LNCaP clone FGC (cell line): ENCODE measurements at regions not wholly inside any gene's neighbourhood (a gene's known extent, or its start where the extent isn't known, plus 50 kb on each side); places are given as distances from the start of the nearest gene placed in this dataset.
"Not testable (repeated sequence)": the region's sequence is repeated elsewhere in the genome, so short reads cannot be mapped to it uniquely, and the experiment has no call there.

Source experiments
- DNase-seq: peaks from one replicate; pipeline ENCODE4 v3.0.0-alpha.2; 2011; ENCODE audit warnings: low read depth
- H3K4me3 ChIP-seq: 2 replicates; pipeline ENCODE4 v1.5.1; 2011; ENCODE audit warnings: mild to moderate bottlenecking, low read depth, low read length, control low read depth
- TF ChIP-seq, protein P1 (sequence below): IDR thresholded peaks from 2 replicates; pipeline ENCODE4 v1.5.1; 2012; ENCODE audit warnings: mild to moderate bottlenecking; ENCODE audit not compliant: control insufficient read depth, insufficient read depth; ENCODE audit errors: extremely low read depth

DNA sequence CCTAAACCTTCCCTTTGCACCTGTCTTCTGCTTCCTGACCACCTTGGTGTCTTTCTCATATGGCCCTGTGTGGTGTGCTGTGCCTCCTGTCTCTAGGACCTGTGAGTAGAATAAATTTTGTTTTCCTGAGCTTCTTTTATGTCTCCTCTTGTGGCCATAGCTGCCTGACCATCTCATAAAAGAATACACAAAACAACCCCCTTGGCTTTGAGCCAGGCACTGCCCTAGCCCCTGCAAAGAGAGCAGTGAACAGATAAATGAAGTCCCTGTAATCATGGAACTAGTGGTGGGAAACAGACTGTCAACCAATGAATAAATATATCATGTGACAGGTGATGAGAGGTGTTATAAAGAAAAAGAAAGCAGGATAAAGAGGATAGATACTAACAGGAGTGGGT, 485.1 kb downstream of the CSNK1G3 start:
- DNase-seq: no peak
- no peak overlapping the region for H3K4me3 ChIP-seq
- TF ChIP-seq, protein P1, sequence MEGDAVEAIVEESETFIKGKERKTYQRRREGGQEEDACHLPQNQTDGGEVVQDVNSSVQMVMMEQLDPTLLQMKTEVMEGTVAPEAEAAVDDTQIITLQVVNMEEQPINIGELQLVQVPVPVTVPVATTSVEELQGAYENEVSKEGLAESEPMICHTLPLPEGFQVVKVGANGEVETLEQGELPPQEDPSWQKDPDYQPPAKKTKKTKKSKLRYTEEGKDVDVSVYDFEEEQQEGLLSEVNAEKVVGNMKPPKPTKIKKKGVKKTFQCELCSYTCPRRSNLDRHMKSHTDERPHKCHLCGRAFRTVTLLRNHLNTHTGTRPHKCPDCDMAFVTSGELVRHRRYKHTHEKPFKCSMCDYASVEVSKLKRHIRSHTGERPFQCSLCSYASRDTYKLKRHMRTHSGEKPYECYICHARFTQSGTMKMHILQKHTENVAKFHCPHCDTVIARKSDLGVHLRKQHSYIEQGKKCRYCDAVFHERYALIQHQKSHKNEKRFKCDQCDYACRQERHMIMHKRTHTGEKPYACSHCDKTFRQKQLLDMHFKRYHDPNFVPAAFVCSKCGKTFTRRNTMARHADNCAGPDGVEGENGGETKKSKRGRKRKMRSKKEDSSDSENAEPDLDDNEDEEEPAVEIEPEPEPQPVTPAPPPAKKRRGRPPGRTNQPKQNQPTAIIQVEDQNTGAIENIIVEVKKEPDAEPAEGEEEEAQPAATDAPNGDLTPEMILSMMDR: no peak

DNA sequence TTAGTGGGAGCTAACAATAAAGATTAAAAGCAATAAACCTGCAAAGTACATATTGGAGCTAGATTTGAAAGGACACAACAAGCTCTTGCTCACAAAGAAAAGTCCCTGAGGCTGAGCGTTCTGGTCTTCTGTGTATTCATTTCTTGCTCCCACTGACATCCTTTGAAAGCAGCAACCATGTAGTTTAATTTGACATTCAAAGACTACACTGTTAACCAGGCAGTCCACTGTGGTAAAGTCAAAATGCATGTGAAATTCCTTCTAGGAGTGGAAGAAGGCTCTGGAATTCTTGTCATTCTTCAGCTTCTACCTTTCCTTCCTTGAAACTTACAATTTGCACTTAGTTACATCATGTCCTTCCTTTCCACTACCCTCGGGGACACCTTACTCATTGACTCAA, 480.7 kb downstream of the CSNK1G3 start:
- DNase-seq: no peak
- no peak overlapping the region for H3K4me3 ChIP-seq
- TF ChIP-seq, protein P1: no peak

DNA sequence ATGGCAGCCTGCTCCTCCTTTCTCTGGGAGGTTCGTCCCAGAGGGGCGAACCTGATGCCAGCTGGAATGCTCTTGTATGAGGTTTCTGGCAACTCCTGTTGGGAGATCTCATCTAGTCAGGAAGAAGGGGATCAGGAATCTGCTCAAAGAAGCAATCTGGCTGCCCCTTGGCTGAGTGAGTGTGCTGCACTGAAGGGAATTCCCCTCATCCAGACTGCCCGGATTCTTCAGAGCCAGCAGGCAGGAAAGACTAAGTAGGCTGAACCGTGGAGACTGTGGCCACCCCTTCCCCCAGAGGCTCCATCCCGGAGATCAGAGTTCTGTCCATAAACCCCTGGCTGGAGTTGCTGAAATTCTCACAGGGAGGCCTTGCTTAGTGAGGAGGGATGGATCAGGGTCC, 476.0 kb downstream of the CSNK1G3 start:
- H3K4me3 ChIP-seq: no peak overlapping the region
- TF ChIP-seq, protein P1: no peak
- DNase-seq: no peak

DNA sequence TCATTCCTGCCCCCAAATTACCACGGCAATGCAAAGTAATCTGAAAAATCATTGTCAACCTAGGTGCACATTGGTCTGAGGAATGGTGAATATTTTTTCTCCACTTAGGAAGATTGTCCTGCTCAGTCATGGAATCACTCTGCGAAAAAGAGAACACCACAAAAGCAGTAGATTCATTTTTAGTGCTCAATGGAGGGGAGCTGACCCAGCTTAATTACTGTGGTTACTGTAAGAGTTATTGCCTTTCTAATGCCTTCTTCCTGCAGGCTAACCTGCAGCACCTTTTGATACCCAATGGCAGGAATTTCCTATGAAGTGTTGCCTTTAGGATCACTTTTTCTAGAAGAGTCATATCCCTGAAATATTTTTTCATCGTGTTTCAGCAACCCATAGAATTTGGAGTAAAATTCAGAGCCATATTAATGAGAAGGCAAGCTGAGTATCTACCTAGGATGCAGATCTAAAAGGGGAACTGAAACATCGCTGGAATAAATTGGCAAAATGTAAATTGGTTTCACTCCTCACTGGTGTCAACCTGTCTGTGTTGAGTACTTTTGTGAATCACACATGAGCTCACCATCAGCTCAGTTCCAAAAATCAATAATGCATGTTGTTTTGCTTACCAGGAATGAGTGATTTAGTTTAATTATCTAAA, 464.5 kb downstream of the CSNK1G3 start:
- H3K4me3 ChIP-seq: no peak overlapping the region
- DNase-seq: no peak
- TF ChIP-seq, protein P1: no peak

DNA sequence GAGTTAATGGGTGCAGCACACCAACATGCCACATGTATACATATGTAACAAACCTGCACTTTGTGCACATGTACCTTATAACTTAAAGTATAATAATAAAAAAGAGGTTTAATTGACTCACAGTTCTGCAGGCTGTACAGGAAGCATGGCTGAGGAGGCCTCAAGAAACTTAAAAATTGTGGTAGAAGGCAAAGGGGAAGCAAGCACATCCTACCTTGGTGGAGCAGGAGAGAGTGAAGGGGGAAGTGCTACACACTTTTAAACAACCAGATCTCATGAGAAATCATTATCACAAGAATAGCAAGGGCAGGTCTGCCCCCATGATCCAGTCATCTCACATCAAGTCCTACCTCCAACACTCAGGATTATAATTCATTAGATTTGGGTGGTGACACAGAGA, 463.5 kb downstream of the CSNK1G3 start:
- not testable (repeated sequence) for H3K4me3 ChIP-seq, DNase-seq

DNA sequence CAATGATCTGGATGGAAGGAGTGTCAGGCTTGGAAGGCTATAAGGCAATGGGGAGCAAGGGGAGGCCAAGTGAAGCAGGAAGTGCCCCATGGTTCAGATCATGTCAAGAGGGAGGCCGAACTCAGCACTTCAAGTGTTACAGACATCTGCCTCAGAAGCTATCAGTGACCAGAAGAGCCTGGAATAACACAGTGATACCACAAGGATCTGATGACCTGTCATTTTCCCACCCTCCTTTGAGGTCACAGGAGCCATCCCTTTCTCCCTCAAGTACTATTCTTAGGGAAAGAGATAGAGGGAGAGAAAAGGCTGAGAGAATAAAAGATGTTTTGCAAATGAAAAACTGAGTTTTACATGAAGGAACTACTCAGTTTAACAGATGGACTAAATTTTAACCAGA, 454.8 kb downstream of the CSNK1G3 start:
- DNase-seq: no peak
- no peak overlapping the region for H3K4me3 ChIP-seq

DNA sequence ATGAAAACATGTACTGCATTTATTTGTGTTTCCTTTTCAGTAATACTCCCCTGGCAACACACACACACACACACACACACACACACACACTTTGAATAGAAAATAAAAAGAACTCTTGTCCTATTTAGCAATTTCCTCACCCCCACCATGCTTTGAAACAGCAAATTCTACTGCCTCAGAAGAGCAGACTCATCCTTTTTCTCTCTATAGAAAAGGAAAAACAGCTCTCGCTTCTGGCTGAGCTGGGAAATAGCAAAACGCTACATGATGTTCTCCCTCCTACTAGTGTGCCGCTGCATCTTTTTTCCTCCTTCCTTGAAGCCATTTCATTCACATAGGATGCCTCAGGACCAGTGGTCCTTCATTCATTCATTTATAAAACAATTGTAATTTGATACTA, 453.6 kb downstream of the CSNK1G3 start:
- TF ChIP-seq, protein P1: no peak
- no peak overlapping the region for H3K4me3 ChIP-seq
- no peak for DNase-seq

More for the DNA sequence above, 454.8 kb downstream of the CSNK1G3 start:
- TF ChIP-seq, protein P1: no peak
